ENCODE measurements at regions not wholly inside any gene's neighbourhood (a gene's known extent, or its start where the extent isn't known, plus 50 kb on each side); places are given as distances from the start of the nearest gene placed in this dataset.

GRCh38 chr12:24446287-24446686 lies 496.8 kb upstream of the SOX5 start:
- TF ChIP-seq, protein P1, sequence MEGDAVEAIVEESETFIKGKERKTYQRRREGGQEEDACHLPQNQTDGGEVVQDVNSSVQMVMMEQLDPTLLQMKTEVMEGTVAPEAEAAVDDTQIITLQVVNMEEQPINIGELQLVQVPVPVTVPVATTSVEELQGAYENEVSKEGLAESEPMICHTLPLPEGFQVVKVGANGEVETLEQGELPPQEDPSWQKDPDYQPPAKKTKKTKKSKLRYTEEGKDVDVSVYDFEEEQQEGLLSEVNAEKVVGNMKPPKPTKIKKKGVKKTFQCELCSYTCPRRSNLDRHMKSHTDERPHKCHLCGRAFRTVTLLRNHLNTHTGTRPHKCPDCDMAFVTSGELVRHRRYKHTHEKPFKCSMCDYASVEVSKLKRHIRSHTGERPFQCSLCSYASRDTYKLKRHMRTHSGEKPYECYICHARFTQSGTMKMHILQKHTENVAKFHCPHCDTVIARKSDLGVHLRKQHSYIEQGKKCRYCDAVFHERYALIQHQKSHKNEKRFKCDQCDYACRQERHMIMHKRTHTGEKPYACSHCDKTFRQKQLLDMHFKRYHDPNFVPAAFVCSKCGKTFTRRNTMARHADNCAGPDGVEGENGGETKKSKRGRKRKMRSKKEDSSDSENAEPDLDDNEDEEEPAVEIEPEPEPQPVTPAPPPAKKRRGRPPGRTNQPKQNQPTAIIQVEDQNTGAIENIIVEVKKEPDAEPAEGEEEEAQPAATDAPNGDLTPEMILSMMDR (IDR thresholded peaks at IDR 0.05): no peak
- Histone ChIP-seq H3K4me3 (ENCODE audit: low read depth, low read length) (no peak overlapping the region), H3K27ac (no peak overlapping the region), H2AFZ (no peak overlapping the region), H3K27me3 (ENCODE audit: control insufficient read depth, insufficient read depth, low read length) (no peaks in the 10 kb centered on the region), H3K4me1 (no peaks in the 10 kb centered on the region), H3K9me3 (ENCODE audit: control insufficient read depth, low read length) (no peaks in the 10 kb centered on the region), H3K4me2 (ENCODE audit: low read length) (no peak overlapping the region), H3K36me3 (ENCODE audit: control insufficient read depth, insufficient read depth, low read length) (no peaks in the 10 kb centered on the region), H3K9ac (no peak overlapping the region), H3K79me2 (no peaks in the 10 kb centered on the region)

DNA sequence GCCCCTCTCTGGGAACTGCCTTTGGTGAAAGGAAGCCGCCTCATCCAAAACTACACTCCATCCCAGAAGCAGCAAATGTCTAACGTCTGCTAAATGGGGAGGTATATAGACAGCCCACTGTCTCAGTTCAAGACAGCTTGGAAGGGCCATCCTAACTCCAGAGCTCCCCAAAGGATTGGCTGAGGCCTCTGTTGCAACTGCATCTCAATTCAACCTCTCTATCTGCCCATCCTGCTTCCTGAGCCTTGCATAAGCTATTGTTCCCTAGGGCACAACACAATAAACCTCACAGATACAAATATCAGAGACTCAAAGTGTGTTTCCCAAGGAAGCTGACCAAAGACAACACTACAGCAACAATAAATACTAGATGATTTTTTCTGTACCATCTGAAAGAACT lies 495.2 kb upstream of the SOX5 start:
- Histone ChIP-seq H3K79me2 (no peaks in the 10 kb centered on the region), H3K9ac (no peak overlapping the region), H3K9me3 (ENCODE audit: control insufficient read depth, low read length) (no peaks in the 10 kb centered on the region), H3K4me3 (ENCODE audit: low read depth, low read length) (no peak overlapping the region), H2AFZ (no peak overlapping the region), H3K36me3 (ENCODE audit: control insufficient read depth, insufficient read depth, low read length) (no peaks in the 10 kb centered on the region), H3K4me1 (no peaks in the 10 kb centered on the region), H3K27me3 (ENCODE audit: control insufficient read depth, insufficient read depth, low read length) (no peaks in the 10 kb centered on the region), H3K27ac (no peak overlapping the region), H3K4me2 (ENCODE audit: low read length) (no peak overlapping the region)
- TF ChIP-seq, protein P1 (IDR thresholded peaks at IDR 0.05): no peak

- H2AFZ ChIP-seq: no peak overlapping the region
- no peaks in the 10 kb centered on the region for H3K36me3 ChIP-seq (ENCODE audit: control insufficient read depth, insufficient read depth, low read length)
- TF ChIP-seq, protein P1 (IDR thresholded peaks at IDR 0.05): no peak
- no peak overlapping the region for H3K27ac ChIP-seq
- no peaks in the 10 kb centered on the region for H3K9me3 ChIP-seq (ENCODE audit: control insufficient read depth, low read length)
- H3K79me2 ChIP-seq: no peaks in the 10 kb centered on the region
- H3K4me2 ChIP-seq (ENCODE audit: low read length): no peak overlapping the region
- no peaks in the 10 kb centered on the region for H3K4me1 ChIP-seq
- no peaks in the 10 kb centered on the region for H3K27me3 ChIP-seq (ENCODE audit: control insufficient read depth, insufficient read depth, low read length)
- no peak overlapping the region for H3K4me3 ChIP-seq (ENCODE audit: low read depth, low read length)
- H3K9ac ChIP-seq: no peak overlapping the region
Measured at GRCh38 chr12:24441458-24441857, 492.0 kb upstream of the SOX5 start.

- H3K4me2 ChIP-seq (ENCODE audit: low read length): no peak overlapping the region
- no peak overlapping the region for H3K9ac ChIP-seq
- TF ChIP-seq, protein P1 (IDR thresholded peaks at IDR 0.05): no peak
- no peaks in the 10 kb centered on the region for H3K9me3 ChIP-seq (ENCODE audit: control insufficient read depth, low read length)
- H3K27ac ChIP-seq: no peak overlapping the region
- H3K79me2 ChIP-seq: no peaks in the 10 kb centered on the region
- H2AFZ ChIP-seq: no peak overlapping the region
- H3K36me3 ChIP-seq (ENCODE audit: control insufficient read depth, insufficient read depth, low read length): no peaks in the 10 kb centered on the region
- no peaks in the 10 kb centered on the region for H3K27me3 ChIP-seq (ENCODE audit: control insufficient read depth, insufficient read depth, low read length)
- no peaks in the 10 kb centered on the region for H3K4me1 ChIP-seq
- no peak overlapping the region for H3K4me3 ChIP-seq (ENCODE audit: low read depth, low read length)
Measured at GRCh38 chr12:24436667-24437066, 487.2 kb upstream of the SOX5 start.

DNA sequence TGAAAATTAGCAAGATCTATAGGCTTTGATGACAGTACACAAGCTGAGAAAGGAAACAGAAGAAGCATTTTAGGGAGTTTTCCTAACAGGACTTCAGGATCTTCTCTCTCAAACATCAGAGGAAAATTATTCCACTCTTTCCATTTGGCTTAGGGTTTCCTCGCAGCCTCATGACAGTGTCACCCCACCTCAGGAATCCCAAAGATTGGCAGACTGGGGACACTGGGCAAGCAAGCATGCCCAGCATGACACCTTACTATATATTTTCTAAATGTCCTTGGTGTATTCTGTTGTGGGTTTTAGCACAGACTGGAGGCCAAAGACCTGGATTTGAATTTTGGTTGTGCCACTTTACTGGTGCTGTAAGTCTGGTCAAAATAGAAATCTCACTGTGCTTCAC lies 482.4 kb upstream of the SOX5 start:
- H3K9ac ChIP-seq: no peak overlapping the region
- TF ChIP-seq, protein P1 (IDR thresholded peaks at IDR 0.05): no peak
- H3K79me2 ChIP-seq: no peaks in the 10 kb centered on the region
- no peak overlapping the region for H3K27ac ChIP-seq
- H3K36me3 ChIP-seq (ENCODE audit: control insufficient read depth, insufficient read depth, low read length): no peaks in the 10 kb centered on the region
- H3K4me1 ChIP-seq: no peaks in the 10 kb centered on the region
- no peaks in the 10 kb centered on the region for H3K27me3 ChIP-seq (ENCODE audit: control insufficient read depth, insufficient read depth, low read length)
- H2AFZ ChIP-seq: no peak overlapping the region
- H3K4me2 ChIP-seq (ENCODE audit: low read length): no peak overlapping the region
- H3K4me3 ChIP-seq (ENCODE audit: low read depth, low read length): no peak overlapping the region
- H3K9me3 ChIP-seq (ENCODE audit: control insufficient read depth, low read length): no peaks in the 10 kb centered on the region
